ENCODE measurements at regions not wholly inside any gene's neighbourhood (a gene's known extent, or its start where the extent isn't known, plus 50 kb on each side); places are given as distances from the start of the nearest gene placed in this dataset.

- WGBS, 2 donors (ENCODE audit: extremely low coverage in 2 of 2, insufficient read length in 2 of 2, insufficient replicate concordance in 1 of 2), result no CpG with 5 or more reads among the region's 2 CpGs
- H3K36me3 ChIP-seq (replicated peaks in 1 of 2; ENCODE audit: control insufficient read depth in 2 of 2, insufficient read depth in 2 of 2, low read length in 2 of 2), result no peaks in the 10 kb centered on the region
- H2AFZ ChIP-seq (ENCODE audit: low read length), result no peak overlapping the region
- H3K4ac ChIP-seq (ENCODE audit: low read length), result no peak overlapping the region
- H3K4me1 ChIP-seq (ENCODE audit: control insufficient read depth in 2 of 2, insufficient read depth in 1 of 2, low read depth in 1 of 2, low read length in 2 of 2), result no peaks in the 10 kb centered on the region
- H3K27ac ChIP-seq (replicated peaks; ENCODE audit: low read length), result no peak overlapping the region
- H2BK15ac ChIP-seq (ENCODE audit: low read length), result no peak overlapping the region
- H4K91ac ChIP-seq (ENCODE audit: low read depth, low read length, poor library complexity), result no peak overlapping the region
- H3K14ac ChIP-seq (ENCODE audit: low read length), result no peak overlapping the region
- no peak overlapping the region for H3K18ac ChIP-seq (ENCODE audit: low read length)
- no peak overlapping the region for H3K4me2 ChIP-seq (ENCODE audit: insufficient read depth, low read length, poor library complexity, severe bottlenecking)
- no peak overlapping the region for H4K8ac ChIP-seq (ENCODE audit: low read depth, low read length)
- no peak overlapping the region for H2BK120ac ChIP-seq (ENCODE audit: low read depth, low read length)
- no peak for DNase-seq (ENCODE audit: low spot score)
- H3K9me3 ChIP-seq (replicated peaks in 1 of 2; ENCODE audit: control insufficient read depth in 2 of 2, insufficient read depth in 1 of 2, low read depth in 1 of 2, low read length in 2 of 2), result peaks cover 0 to 5% of the 10 kb centered on the region in 2 donors
- no peak overlapping the region for H2BK5ac ChIP-seq (ENCODE audit: low read length)
- H3K9ac ChIP-seq (ENCODE audit: low read depth, low read length, poor library complexity), result no peak overlapping the region
- no peak overlapping the region for H3K23ac ChIP-seq (ENCODE audit: low read depth, low read length, poor library complexity)
- no peak overlapping the region for H3K4me3 ChIP-seq (ENCODE audit: low read length in 2 of 2)
- H2BK12ac ChIP-seq (ENCODE audit: low read length), result no peak overlapping the region
- H3K79me1 ChIP-seq (ENCODE audit: low read depth, low read length), result no peaks in the 10 kb centered on the region
- no peaks in the 10 kb centered on the region for H3K27me3 ChIP-seq (ENCODE audit: control insufficient read depth in 3 of 3, insufficient read depth in 3 of 3, low read depth in 1 of 3, low read length in 3 of 3)
- no peak overlapping the region for H2AK5ac ChIP-seq (ENCODE audit: low read depth, low read length)
Observed at GRCh38 chr12:125786143-125786542, 720.9 kb downstream of the AACS start.

- no peak overlapping the region for H4K91ac ChIP-seq (ENCODE audit: low read depth, low read length, poor library complexity)
- WGBS, 2 donors (ENCODE audit: extremely low coverage in 2 of 2, insufficient read length in 2 of 2, insufficient replicate concordance in 1 of 2), result no CpG with 5 or more reads among the region's 3 CpGs
- no peak for DNase-seq (ENCODE audit: low spot score)
Observed at GRCh38 chr12:125794401-125794800, 729.2 kb downstream of the AACS start.

GRCh38 chr12:125797421-125798175, 732.4 kb downstream of the AACS start:
- Histone ChIP-seq H2AK5ac (ENCODE audit: low read depth, low read length) (no peak overlapping the region), H3K4ac (ENCODE audit: low read length) (no peak overlapping the region), H3K14ac (ENCODE audit: low read length) (no peak overlapping the region), H3K27me3 (ENCODE audit: control insufficient read depth in 3 of 3, insufficient read depth in 3 of 3, low read depth in 1 of 3, low read length in 3 of 3) (peaks cover 0 to 2% (median 0%) of the 10 kb centered on the region in 3 experiments), H2BK120ac (ENCODE audit: low read depth, low read length) (no peak overlapping the region), H4K91ac (ENCODE audit: low read depth, low read length, poor library complexity) (peak overlapping the region; percentile 26), H3K79me1 (ENCODE audit: low read depth, low read length) (no peaks in the 10 kb centered on the region), H4K8ac (ENCODE audit: low read depth, low read length) (no peak overlapping the region), H2BK5ac (ENCODE audit: low read length) (no peak overlapping the region), H3K36me3 (replicated peaks in 1 of 2; ENCODE audit: control insufficient read depth in 2 of 2, insufficient read depth in 2 of 2, low read length in 2 of 2) (no peaks in the 10 kb centered on the region), H2BK12ac (ENCODE audit: low read length) (no peak overlapping the region), H3K4me1 (ENCODE audit: control insufficient read depth in 2 of 2, insufficient read depth in 1 of 2, low read depth in 1 of 2, low read length in 2 of 2) (no peaks in the 10 kb centered on the region), H3K4me3 (ENCODE audit: low read length in 2 of 2) (no peak overlapping the region), H3K27ac (replicated peaks; ENCODE audit: low read length) (no peak overlapping the region), H2AFZ (ENCODE audit: low read length) (no peak overlapping the region), H3K4me2 (ENCODE audit: insufficient read depth, low read length, poor library complexity, severe bottlenecking) (no peak overlapping the region), H3K9me3 (replicated peaks in 1 of 2; ENCODE audit: control insufficient read depth in 2 of 2, insufficient read depth in 1 of 2, low read depth in 1 of 2, low read length in 2 of 2) (no peaks in the 10 kb centered on the region), H2BK15ac (ENCODE audit: low read length) (no peak overlapping the region), H3K9ac (ENCODE audit: low read depth, low read length, poor library complexity) (no peak overlapping the region), H3K18ac (ENCODE audit: low read length) (peak overlapping the region; percentile 19), H3K23ac (ENCODE audit: low read depth, low read length, poor library complexity) (no peak overlapping the region)
- DNase-seq (ENCODE audit: low spot score), result no peak
- WGBS, 2 donors (ENCODE audit: extremely low coverage in 2 of 2, insufficient read length in 2 of 2, insufficient replicate concordance in 1 of 2), result no CpG with 5 or more reads among the region's 4 CpGs

More at GRCh38 chr12:125794401-125794800, 729.2 kb downstream of the AACS start:
- H3K9me3 ChIP-seq (replicated peaks in 1 of 2; ENCODE audit: control insufficient read depth in 2 of 2, insufficient read depth in 1 of 2, low read depth in 1 of 2, low read length in 2 of 2), result peaks cover 0 to 5% of the 10 kb centered on the region in 2 donors
- no peak overlapping the region for H3K4me3 ChIP-seq (ENCODE audit: low read length in 2 of 2)
- no peaks in the 10 kb centered on the region for H3K79me1 ChIP-seq (ENCODE audit: low read depth, low read length)
- no peak overlapping the region for H2AK5ac ChIP-seq (ENCODE audit: low read depth, low read length)
- H3K27ac ChIP-seq (replicated peaks; ENCODE audit: low read length), result no peak overlapping the region
- H2AFZ ChIP-seq (ENCODE audit: low read length), result no peak overlapping the region
- no peak overlapping the region for H2BK15ac ChIP-seq (ENCODE audit: low read length)
- H2BK12ac ChIP-seq (ENCODE audit: low read length), result no peak overlapping the region
- H3K27me3 ChIP-seq (ENCODE audit: control insufficient read depth in 3 of 3, insufficient read depth in 3 of 3, low read depth in 1 of 3, low read length in 3 of 3), result peaks cover 0 to 2% (median 0%) of the 10 kb centered on the region in 3 experiments
- no peaks in the 10 kb centered on the region for H3K4me1 ChIP-seq (ENCODE audit: control insufficient read depth in 2 of 2, insufficient read depth in 1 of 2, low read depth in 1 of 2, low read length in 2 of 2)
- H3K4me2 ChIP-seq (ENCODE audit: insufficient read depth, low read length, poor library complexity, severe bottlenecking), result no peak overlapping the region
- no peak overlapping the region for H4K8ac ChIP-seq (ENCODE audit: low read depth, low read length)
- no peak overlapping the region for H3K14ac ChIP-seq (ENCODE audit: low read length)
- no peak overlapping the region for H2BK5ac ChIP-seq (ENCODE audit: low read length)
- H3K18ac ChIP-seq (ENCODE audit: low read length), result no peak overlapping the region
- no peaks in the 10 kb centered on the region for H3K36me3 ChIP-seq (replicated peaks in 1 of 2; ENCODE audit: control insufficient read depth in 2 of 2, insufficient read depth in 2 of 2, low read length in 2 of 2)
- no peak overlapping the region for H3K4ac ChIP-seq (ENCODE audit: low read length)
- no peak overlapping the region for H2BK120ac ChIP-seq (ENCODE audit: low read depth, low read length)
- H3K23ac ChIP-seq (ENCODE audit: low read depth, low read length, poor library complexity), result no peak overlapping the region
- H3K9ac ChIP-seq (ENCODE audit: low read depth, low read length, poor library complexity), result no peak overlapping the region

GRCh38 chr12:125804660-125805059, 739.4 kb downstream of the AACS start:
- H3K4me3 ChIP-seq (ENCODE audit: low read length in 2 of 2), result no peak overlapping the region
- no peak overlapping the region for H3K23ac ChIP-seq (ENCODE audit: low read depth, low read length, poor library complexity)
- no peak overlapping the region for H4K91ac ChIP-seq (ENCODE audit: low read depth, low read length, poor library complexity)
- no peaks in the 10 kb centered on the region for H3K36me3 ChIP-seq (replicated peaks in 1 of 2; ENCODE audit: control insufficient read depth in 2 of 2, insufficient read depth in 2 of 2, low read length in 2 of 2)
- no peaks in the 10 kb centered on the region for H3K27me3 ChIP-seq (ENCODE audit: control insufficient read depth in 3 of 3, insufficient read depth in 3 of 3, low read depth in 1 of 3, low read length in 3 of 3)
- H3K18ac ChIP-seq (ENCODE audit: low read length), result no peak overlapping the region
- no peak overlapping the region for H3K4ac ChIP-seq (ENCODE audit: low read length)
- H4K8ac ChIP-seq (ENCODE audit: low read depth, low read length), result no peak overlapping the region
- H3K4me1 ChIP-seq (ENCODE audit: control insufficient read depth in 2 of 2, insufficient read depth in 1 of 2, low read depth in 1 of 2, low read length in 2 of 2), result no peaks in the 10 kb centered on the region
- no peak overlapping the region for H2BK12ac ChIP-seq (ENCODE audit: low read length)
- no peak overlapping the region for H2BK120ac ChIP-seq (ENCODE audit: low read depth, low read length)
- no peak overlapping the region for H2AK5ac ChIP-seq (ENCODE audit: low read depth, low read length)
- no peaks in the 10 kb centered on the region for H3K9me3 ChIP-seq (replicated peaks in 1 of 2; ENCODE audit: control insufficient read depth in 2 of 2, insufficient read depth in 1 of 2, low read depth in 1 of 2, low read length in 2 of 2)
- H3K4me2 ChIP-seq (ENCODE audit: insufficient read depth, low read length, poor library complexity, severe bottlenecking), result no peak overlapping the region
- no peak overlapping the region for H2BK5ac ChIP-seq (ENCODE audit: low read length)
- H3K27ac ChIP-seq (replicated peaks; ENCODE audit: low read length), result no peak overlapping the region
- no peak overlapping the region for H3K14ac ChIP-seq (ENCODE audit: low read length)
- H2BK15ac ChIP-seq (ENCODE audit: low read length), result no peak overlapping the region
- no CpG with 5 or more reads among the region's 7 CpGs for WGBS, 2 donors (ENCODE audit: extremely low coverage in 2 of 2, insufficient read length in 2 of 2, insufficient replicate concordance in 1 of 2)
- no peaks in the 10 kb centered on the region for H3K79me1 ChIP-seq (ENCODE audit: low read depth, low read length)
- no peak overlapping the region for H2AFZ ChIP-seq (ENCODE audit: low read length)
- no peak overlapping the region for H3K9ac ChIP-seq (ENCODE audit: low read depth, low read length, poor library complexity)
- DNase-seq (ENCODE audit: low spot score), result no peak
